ENCODE measurements at regions not wholly inside any gene's neighbourhood (a gene's known extent, or its start where the extent isn't known, plus 50 kb on each side); places are given as distances from the start of the nearest gene placed in this dataset.

DNA sequence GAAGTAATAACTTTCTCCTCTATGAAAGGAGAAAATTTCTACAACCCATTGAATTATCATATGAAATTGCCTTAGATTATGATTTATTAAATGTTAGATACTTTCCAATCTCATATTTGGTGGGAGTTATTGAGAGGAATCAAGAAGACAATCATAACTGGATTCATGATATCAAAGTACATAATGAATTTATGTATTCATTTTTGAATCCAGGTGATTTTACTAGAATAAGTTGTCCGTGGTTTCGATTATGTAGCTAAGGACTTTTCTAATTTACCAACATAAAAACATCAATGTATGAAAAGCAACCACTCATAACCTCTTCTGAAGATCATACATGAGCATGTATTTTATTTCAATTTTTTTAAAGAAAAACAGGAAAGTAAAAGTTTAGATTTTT lies 1225.0 kb upstream of the MIR17HG start:
- DNase-seq = no peak

DNA sequence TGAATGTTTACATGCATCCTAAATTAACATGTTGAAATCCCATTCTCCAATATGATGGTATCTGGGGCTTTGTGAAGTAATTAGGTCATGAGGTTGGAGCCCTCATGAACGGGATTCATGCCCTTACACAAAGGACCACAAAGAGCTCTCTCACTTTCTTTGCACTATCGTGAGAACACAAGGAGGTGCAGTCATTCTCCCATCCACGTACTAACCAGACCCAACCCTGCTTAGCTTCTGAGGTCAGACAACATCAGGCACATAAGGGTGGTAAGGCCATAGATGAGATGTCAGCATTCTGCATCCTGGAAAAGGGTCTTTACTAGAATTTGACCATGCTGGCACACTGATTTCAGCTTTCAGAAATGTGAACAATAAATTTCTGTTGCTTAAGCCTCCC lies 1211.9 kb upstream of the MIR17HG start:
- DNase-seq = no peak

DNA sequence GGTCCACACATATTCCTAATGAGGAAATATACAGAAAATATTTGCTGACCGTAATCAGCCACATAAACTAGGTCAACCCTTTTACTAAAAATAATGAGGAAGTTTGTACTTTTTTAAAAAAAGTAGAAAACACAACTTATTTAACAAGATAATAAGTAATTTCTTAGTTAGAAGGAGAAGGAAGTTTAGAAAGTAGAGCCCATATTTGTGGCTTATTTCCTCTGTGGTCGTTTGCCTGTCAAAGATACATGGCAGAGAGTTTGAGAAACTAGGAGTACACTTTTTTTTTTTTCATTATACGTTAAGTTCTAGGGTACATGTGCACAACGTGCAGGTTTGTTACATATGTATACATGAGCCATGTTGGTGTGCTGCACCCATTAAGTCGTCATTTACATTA lies 1205.2 kb upstream of the MIR17HG start:
- DNase-seq = no peak

DNA sequence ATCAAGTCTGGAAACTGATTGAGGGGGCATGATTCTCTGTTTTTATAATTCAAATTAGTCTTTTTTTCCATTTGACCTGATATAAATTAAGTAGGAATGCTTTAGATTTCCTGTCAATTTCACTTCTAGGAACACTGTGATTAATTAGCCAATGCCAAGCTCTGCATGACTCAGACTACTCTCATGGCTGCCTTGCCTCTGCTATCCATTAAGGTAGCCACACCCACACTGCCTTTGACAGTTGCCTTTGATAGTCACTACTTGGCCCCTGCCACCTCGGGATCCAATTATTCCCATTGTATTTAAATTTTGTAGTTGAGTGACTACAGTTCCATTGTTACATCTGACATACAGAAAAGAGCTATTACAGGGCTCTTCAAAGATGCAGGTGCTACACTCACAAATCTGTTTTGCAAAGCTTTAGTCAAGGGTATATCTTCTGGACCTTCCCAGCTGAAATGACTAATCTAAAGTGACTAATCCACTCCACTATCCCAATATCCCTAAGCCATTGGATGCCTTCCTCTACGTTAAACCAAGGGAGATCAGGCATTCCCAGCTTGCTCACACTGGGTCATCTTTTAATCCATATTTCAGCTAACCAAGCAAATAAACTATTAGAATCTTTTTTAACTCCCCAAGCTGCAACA lies 1193.1 kb upstream of the MIR17HG start:
- DNase-seq = no peak

DNA sequence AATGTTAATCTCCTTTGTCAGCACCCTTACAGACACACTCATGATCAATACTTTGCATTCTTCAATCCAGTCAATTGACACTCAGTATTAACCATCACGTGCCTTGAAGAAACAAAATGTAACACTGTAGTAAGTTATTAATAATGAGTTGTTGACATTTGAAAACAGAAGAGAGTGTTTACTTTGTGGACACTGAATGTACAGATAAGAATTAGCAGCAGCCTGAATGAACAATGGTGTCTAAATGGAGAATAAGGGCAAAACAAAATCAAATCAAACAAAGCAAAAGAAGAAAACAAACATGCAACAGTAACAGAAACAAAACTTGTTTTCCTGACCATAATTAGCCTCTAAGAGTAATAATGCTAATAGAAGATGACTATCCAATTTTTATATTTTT lies 1191.1 kb upstream of the MIR17HG start:
- no peak for DNase-seq

DNA sequence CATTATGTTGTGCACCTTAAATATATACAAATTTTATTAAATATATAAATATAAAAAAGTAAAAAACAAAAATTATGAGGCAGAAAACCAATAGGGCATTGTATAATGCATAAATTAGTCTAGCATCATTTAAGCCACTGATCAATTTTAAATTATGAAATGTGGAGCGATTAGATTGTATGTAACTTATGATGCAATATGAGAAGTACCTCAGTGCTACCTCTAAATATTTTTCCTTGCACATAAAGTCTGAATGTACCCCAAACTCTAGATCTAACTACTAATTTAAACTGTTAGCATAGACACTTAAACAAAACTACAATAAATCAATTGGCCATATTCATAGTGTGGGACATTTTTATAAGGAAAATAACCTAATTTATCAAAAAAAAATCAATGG lies 1178.5 kb upstream of the MIR17HG start:
- no peak for DNase-seq

DNA sequence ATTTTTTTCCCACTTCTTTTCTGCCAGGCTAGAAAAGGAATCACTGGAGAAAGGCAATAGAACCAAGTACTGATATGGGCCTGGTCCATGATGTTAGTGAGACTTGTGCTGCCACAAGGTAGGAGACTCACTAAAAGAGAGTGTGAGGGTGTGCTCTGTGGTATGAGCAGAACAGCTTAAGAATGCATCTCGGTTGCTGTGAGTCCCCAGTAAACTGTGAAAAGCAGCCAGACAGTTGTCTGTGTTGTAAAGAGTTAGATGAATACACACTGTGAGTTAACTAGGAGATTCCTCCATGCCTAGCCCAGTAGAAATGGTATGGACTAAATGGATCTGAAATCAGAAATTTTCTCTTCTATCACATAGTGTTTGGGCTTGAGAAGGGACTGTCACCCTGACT lies 1177.3 kb upstream of the MIR17HG start:
- DNase-seq = no peak

DNA sequence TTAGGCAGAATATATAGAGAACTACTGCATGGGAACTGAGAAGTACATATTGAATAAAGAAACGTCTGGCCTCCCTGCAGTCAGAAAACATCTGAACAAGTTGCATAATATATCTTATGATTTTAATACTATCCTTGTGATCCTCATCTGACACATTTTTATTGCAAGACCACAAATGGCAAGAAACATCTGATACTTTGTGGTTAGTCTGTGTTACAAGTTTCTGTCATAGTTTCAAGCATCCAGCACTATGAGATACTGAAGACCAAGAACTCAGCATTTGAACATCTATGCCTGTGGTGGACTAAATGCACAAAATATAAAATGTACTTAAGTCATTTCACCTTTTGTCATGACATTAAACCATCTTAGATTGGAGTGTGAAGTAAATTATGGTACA lies 1175.8 kb upstream of the MIR17HG start:
- DNase-seq = no peak

DNA sequence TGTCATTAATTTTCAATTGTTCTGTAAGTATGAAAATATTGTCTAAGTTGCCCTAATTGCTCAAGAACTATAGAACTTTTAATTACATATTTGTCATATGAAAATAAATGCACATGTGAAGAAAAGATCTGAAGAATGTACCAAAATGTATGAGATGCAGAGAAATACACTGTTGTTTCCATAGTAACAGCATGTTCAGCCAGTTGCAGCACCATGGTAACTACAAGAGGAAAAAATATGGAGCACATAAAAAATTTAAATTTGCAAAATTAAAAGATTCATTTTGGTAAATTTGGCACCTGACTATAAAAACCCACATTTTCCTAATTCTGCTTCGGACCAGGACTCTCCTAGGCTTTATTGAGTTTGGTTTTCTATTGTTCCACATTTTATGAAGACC lies 1170.0 kb upstream of the MIR17HG start:
- no peak for DNase-seq

DNA sequence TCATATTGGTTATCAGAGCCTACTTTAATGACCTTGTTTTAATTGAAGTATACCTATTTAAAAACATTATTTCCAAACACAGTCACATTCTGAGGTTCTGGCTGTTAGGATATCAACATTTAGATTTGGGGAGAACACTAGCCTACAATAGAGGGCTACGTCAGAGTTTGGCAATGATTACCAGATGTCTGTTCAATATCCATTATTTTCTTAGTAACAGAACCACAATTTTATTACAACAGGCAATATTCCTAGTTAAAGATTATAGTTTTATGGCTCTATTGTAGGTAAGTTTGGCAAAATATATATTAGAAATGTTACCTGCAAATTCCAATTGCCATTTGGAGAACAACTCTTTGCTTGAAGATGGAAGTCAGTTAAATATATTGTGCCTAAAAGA lies 1163.1 kb upstream of the MIR17HG start:
- DNase-seq = no peak

DNA sequence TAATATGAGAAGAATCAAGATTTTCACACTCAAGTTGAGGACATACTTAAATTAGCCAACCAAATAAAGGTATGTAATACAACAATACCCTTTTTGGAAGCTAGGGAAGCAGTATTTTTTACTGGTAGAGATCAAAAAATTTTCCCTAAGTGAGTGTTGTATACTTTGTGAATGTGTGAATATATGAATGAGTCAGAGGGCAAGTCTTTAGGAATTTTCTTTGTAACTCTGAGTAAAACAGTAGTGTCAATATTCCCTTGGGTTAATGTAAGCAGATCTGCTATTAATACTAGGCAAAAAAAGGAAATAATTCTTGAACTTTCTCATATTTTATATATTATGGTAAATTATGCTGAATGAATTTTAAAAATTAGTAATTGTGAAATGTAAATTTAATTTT lies 1161.8 kb upstream of the MIR17HG start:
- no peak for DNase-seq

DNA sequence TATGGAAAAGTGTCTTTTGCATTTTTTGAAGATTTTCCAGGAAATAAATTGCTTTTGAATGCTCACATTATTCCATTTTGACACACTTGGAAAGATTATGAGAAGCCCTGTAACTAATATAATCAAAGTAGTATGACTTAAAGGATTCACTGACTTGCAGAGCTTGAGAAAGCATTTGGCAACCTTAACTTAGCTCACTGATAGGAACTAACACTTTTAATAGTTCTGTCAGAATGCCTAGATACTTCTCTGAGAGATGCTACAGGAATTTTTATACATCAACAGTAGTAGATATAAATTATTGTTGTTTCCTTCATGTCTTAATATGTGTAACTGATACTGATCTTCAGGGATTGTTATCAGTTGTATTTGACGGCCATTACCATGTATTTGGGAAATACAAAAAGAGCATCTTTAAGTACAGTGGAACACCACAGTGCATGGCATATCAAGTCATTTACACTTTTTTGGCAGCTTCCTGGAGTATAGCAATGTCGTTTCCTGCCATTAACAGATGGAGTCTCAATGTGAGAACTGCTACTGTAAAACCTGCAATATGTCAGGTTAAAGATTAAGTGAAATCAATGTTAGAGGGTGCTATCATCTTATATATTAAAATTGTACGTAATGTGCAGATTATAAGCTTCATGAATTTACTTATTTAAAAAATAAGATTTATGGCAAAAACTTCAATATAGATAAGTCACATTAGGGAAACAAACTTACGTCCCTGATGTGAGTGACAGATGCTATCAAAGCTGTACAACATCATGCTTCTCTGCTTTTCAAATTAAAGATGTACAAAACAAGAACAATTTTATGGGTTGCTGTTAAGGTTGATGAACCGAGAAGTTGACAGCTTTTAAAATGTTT lies 1159.8 kb upstream of the MIR17HG start:
- DNase-seq = no peak

DNA sequence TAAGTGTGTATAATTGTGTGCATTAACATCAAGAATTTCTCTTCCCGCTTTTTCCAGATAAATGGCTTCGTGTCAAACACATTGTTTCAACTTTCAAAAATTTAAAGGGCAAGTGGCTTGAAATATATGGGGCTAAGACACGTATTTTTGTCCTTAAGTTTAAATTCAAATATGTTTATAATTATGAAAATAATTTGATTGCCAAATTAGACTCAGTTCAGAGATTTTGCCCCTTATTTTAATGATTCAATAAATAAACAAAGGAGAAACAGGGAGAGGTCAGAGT lies 1159.2 kb upstream of the MIR17HG start:
- no peak for DNase-seq

DNA sequence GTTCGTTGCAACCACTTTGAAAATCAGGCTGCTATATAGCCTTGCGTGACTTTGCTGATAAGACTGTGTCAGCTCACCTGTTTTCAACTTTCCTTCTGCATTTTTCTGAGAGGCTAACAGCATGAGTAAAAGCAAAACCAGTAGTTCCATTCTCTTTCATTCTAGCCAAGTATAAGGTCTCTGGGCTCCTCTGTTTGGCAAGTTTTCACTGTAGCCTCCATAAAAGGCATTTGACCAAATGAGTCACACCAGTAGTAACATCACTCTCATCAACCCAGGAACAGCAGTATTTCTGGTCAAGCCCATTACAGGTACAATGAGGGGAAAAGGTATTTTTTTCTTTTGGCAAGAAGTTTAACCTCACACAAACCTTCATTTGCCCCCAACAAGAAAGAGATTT lies 1149.8 kb upstream of the MIR17HG start:
- DNase-seq = no peak

DNA sequence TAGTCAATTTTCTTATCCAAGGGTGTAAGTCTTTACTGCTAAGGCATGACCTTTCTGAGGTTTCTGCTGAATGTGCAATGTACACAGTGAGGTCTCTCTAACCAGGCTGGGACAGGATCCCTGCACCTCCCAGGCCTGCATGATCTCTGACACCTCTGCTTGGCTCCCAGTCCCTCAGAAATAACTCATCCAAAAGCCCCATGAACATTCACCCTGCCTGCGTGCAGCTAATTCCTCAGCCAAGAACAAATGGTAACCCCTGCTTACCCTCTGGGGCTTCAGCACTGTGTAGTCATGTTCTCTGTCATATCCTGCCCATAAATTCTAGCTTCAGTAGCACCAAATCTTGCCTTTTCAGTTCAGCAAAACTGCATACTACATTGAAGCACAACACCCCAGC lies 1146.3 kb upstream of the MIR17HG start:
- DNase-seq = no peak

DNA sequence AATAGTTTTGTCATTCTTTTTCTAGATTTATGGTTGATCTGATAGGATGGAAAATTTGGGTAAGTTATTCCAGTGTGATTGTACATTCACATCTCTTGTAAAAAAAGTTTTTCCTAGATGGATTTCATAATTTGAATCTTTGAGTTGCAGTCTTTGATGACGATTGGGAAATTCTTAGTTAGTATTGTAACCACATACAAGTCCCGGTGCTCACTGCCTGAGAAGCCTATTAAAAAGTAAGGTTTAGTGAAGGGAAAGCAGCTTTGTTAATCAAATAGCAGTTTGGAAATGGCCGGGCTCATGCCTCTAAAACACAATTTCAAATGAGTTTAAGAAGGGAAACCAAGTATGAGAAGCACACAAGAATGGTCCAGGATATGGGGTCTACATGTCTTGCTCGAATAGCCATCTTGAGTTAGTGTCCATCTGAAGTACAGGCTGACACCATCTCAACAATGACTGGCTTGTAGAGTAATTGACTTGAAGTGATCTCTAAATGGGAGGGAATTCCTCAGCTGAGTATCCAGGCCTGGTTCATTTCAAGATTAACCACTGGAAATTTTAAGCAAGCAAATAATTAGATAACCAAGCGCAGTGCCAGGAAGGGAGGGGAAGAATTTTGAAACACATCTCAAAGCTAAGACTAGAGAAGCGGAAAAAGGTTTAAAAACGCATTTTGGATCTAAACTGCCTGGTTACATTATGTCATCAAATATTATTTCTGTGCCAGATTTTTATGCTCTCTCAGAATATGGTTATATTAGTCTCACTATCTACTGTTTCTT lies 1145.6 kb upstream of the MIR17HG start:
- no peak for DNase-seq

DNA sequence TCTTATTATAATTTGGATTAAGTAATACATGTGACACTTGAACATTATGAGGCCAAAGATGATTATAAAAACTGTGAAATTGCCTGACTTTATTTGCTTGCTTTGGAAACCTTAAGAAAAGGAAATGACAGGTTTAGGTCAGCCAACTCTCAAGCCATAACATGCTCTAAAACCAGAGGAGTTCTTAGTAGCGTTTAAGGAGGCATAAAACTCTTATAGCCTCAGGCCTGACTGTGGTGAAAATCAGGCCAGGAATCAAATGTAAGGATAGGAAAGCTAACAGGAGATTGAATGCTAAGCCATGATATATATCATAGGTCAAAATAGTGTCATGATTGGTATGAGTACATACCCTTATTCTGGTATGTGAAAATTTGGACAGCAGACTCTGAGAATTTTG lies 1142.4 kb upstream of the MIR17HG start:
- DNase-seq = no peak

DNA sequence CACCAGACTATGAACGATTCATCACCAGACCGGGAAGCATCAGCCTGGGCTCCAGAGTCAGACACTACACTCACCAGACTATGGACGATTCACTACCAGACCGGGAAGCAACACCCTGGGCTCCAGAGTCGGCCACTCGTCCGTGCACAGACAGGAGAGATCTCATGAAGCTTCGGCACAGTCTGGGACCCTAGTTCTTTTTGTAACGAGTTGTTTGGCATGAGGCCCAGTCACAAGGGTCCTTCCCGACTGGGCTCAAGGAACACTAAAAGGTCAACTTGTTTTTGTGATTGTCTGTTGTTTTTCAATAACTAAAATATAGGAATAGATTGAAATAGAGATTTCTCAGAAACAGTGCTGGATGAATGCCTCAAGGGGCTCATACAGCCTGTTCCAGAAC lies 1141.6 kb upstream of the MIR17HG start:
- no peak for DNase-seq

DNA sequence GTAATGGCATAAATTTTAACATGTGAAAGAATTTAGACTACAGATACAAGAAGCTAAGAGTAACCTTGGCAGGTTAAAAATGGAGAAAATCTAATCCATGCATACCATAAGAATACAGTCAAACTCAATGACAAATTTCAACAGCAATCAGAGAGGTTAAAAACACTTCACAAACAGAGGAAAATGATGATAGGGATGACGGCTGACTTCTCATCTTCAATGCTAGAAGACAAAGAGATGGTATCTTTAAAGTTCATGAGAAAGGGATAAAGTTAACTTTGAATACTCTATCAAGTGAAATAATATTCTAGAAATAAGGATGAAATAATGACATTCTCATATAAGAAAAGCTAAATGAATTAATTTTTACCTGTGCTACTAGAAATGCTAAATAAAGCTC lies 1130.2 kb upstream of the MIR17HG start:
- DNase-seq = no peak

DNA sequence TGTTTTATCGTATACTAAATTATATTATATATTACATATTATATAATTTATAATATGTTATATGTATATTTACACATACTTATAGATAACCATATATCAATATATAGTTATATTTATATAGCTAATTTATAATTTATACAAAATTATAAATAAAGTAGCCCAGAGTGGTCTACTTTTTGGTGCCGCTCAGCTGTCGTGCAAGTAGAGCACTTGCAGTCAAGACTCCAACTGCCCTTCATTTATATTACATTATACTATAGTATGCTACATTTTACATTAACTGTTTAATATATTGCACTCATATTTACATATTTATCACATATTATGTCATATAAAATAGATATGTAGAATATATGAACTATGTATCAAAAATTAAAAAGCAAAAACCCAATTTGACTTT lies 1124.7 kb upstream of the MIR17HG start:
- no peak for DNase-seq

DNA sequence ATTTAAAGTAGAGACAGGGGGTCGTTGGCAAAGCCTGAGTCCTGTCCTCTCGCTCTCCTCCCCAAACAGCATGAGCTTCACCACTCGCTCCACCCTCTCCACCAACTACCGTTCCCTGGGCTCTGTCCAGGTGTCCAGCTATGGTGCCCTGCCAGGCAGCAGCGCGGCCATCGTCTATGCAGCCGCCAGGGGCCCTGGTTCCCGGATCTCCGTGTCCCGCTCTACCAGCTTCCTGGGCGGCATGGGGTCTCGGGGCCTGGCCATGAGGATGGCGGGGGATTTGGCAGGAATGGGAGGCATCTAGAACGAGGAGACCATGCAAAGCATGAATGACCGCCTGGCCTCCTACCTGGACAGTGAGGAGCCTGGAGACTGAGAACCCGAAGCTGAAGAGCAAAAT lies 1117.2 kb upstream of the MIR17HG start:
- no peak for DNase-seq

DNA sequence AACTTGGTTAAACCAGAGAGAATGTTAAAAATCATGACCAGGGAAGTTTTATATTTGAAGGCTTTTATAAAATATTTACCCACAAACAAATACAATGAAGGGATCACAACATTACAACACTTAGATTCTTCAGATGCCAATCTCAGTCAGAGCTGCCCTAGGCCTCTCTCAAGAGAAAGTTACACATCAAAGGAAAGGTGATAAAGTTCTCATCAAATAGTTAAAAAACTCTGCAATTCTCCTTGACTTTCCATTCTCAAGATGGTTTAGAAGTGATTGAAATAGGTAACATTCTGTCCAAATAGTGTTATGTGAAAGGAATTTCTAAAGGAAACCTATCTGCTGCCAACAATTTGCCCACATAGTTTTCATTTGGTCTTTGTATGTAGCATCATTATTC lies 1115.2 kb upstream of the MIR17HG start:
- no peak for DNase-seq

DNA sequence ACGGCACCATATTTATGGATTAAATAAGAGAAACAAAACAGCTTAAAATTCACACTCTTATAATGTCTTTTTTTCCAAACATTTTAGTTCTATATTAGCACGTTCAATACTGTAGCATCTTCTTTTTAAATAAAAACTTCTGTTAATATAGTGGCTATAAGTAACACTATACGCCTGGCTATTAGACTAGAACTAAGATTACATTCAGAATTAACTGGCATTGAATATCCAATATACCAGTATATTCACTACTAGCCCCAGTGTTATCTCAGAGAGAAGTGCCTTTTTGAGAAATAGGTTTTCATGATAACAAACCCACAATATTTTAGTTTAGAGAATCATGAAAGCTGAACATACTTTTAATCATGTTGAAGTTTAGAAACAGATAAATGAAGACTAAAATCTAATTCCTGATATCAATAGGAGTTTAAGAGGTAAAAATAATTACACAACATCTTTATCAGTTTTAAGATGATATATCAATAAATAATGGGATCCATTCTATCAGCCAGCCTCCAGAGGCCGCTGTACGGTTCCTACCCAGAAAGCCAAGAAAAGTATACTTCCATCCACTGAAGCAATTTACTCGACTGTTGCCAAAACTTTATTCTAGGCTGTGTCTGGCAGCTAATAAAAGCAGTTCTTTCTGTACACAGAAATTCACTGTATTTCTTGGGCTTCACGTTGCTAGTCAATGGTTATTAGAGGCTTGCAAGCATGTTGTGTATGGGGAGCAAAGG lies 1113.4 kb upstream of the MIR17HG start:
- DNase-seq = no peak

DNA sequence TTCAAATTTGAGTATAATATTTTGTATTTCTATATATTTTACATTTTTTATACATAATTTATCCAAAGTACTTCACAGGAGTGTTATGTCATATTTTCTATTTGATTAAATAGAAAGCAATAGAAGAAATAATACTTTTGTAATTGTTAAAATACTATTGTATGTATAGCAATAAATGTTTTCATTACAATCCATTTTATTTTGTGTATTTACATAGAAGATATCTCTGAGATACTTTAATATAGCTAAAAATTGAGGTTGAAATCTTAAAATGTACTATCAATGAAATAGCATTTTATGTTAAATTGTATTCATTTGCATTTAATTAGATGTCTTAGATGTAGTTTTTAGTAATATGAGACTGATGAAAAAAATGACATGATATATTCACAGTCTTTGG lies 1109.6 kb upstream of the MIR17HG start:
- DNase-seq = no peak

All from COR-L47 (cell line).